Spleen (tissue), 7 donors: ENCODE measurements at regions not wholly inside any gene's neighbourhood (a gene's known extent, or its start where the extent isn't known, plus 50 kb on each side); places are given as distances from the start of the nearest gene placed in this dataset.

Experiments
- CTCF ChIP-seq, 11 experiments: fragments of 200-600 bp in 7 of 11; fragments of 450-650 bp in 4 of 11; sonication (generic) in 4 of 11; IDR thresholded peaks in 8 of 11; conservative IDR thresholded peaks in 3 of 11; 1 replicate in 7 of 11; 2 replicates in 4 of 11; pipeline versions ENCODE4 v1.4.0 to v1.8.0; 2016 to 2021; ENCODE audit warnings: antibody characterized with exemption in 11 of 11, inconsistent platforms in 4 of 11, mild to moderate bottlenecking in 1 of 11
- POLR2A ChIP-seq, 3 donors: fragments of 450-650 bp; IDR thresholded peaks; one replicate each; pipeline ENCODE4 v1.5.1; 2017; ENCODE audit warnings: antibody characterized with exemption in 3 of 3, mild to moderate bottlenecking in 1 of 3
- POLR2AphosphoS5 ChIP-seq, 3 donors: sonication (generic); formaldehyde crosslinking; IDR thresholded peaks; one replicate each; pipeline ENCODE4 v1.5.1; 2017; ENCODE audit warnings: antibody characterized with exemption in 3 of 3
- donor health status: DM: no; HTN: no; CAD: no; lungs with moderate emphysema.
- donor health status: DM: no; HTN: no; CAD: no.
- donor health status: DM: no; HTN: no; CAD: no.

GRCh38 chr7:67917437-67917755, 920.8 kb downstream of the TYW1 start:
- TF ChIP-seq CTCF (IDR thresholded peaks at IDR 0.05 in 8 of 11, conservative IDR thresholded peaks at IDR 0.05 in 3 of 11) (no peak), POLR2AphosphoS5 (IDR thresholded peaks at IDR 0.05) (no peak), POLR2A (IDR thresholded peaks at IDR 0.05) (no peak)
